T-cell (primary cell): ENCODE measurements at regions not wholly inside any gene's neighbourhood (a gene's known extent, or its start where the extent isn't known, plus 50 kb on each side); places are given as distances from the start of the nearest gene placed in this dataset.

Experiments used
- ATAC-seq, 4 experiments: fragments of 200-7000 bp in 3 of 4; fragments of 150-1000 bp in 1 of 4; cut with Tn5 transposase; replicated peaks in 1 of 4; 1 replicate in 3 of 4; 2 replicates in 1 of 4; pipeline ENCODE4 v1.10.0; 2021; ENCODE audit warnings: moderate library complexity in 3 of 4, mild to moderate bottlenecking in 2 of 4, moderate number of reproducible peaks in 1 of 4
- CTCF ChIA-PET, 2 donors: fragments of 300-600 bp; sonication (Branson Sonifier 250); formaldehyde crosslinking; loops; one replicate each; lab custom pipeline; 2022; ENCODE audit warnings: antibody characterized with exemption in 2 of 2; lab: Charles Lee
- POLR2A ChIA-PET, 2 donors: fragments of 300-600 bp; sonication (Branson Sonifier 250); formaldehyde crosslinking; loops; one replicate each; lab custom pipeline; 2022; ENCODE audit warnings: antibody characterized with exemption in 2 of 2; lab: Charles Lee
- DNase-seq, 35 experiments: peaks; one replicate each; pipeline versions ENCODE4 v3.0.0 to v3.0.0-alpha.2; 2013 to 2023
- H3K27ac ChIP-seq: one replicate; pipeline ENCODE4 v1.5.1; 2013; ENCODE audit warnings: low read length
- H3K27me3 ChIP-seq, 2 experiments: replicated peaks in 1 of 2; 1 replicate in 1 of 2; 2 replicates in 1 of 2; pipeline versions ENCODE4 v1.6.1 to v1.7.0; 2013; ENCODE audit warnings: low read length in 1 of 2, mixed read lengths in 1 of 2; ENCODE audit not compliant: control insufficient read depth in 2 of 2, insufficient read depth in 2 of 2; ENCODE audit errors: extremely low read depth in 1 of 2
- H3K36me3 ChIP-seq, 2 donors: 1 replicate in 1 of 2; 2 replicates in 1 of 2; pipeline versions ENCODE4 v1.6.1 to v1.7.0; 2013; ENCODE audit warnings: low read length in 1 of 2; ENCODE audit not compliant: control insufficient read depth in 2 of 2, insufficient read depth in 1 of 2; ENCODE audit errors: extremely low read depth in 1 of 2
- H3K4me1 ChIP-seq, 2 experiments: 1 replicate in 1 of 2; 2 replicates in 1 of 2; pipeline versions ENCODE4 v1.6.1 to v1.7.0; 2013; ENCODE audit warnings: low read length in 2 of 2, mixed read lengths in 1 of 2; ENCODE audit not compliant: insufficient read depth in 2 of 2, control insufficient read depth in 1 of 2; ENCODE audit errors: extremely low read depth in 1 of 2
- H3K4me3 ChIP-seq, 2 donors: 1 replicate in 1 of 2; 2 replicates in 1 of 2; pipeline versions ENCODE4 v1.5.1 to v1.7.0; 2013; ENCODE audit warnings: mild to moderate bottlenecking in 2 of 2, low read length in 1 of 2, moderate library complexity in 1 of 2; ENCODE audit not compliant: control insufficient read depth in 1 of 2; ENCODE audit errors: extremely low read depth in 1 of 2
- H3K9me3 ChIP-seq: 2 replicates; pipeline ENCODE4 v1.7.0; 2013
- H3K27ac Mint-ChIP-seq, 2 donors: one replicate each; pipeline ENCODE4 v1.8.0; 2020 to 2021; ENCODE audit warnings: mild to moderate bottlenecking in 2 of 2, mixed read lengths in 2 of 2
- H3K27me3 Mint-ChIP-seq, 2 donors: one replicate each; pipeline ENCODE4 v1.8.0; 2021 to 2022; ENCODE audit warnings: mixed read lengths in 2 of 2
- H3K36me3 Mint-ChIP-seq: one replicate; pipeline ENCODE4 v1.8.0; 2021; ENCODE audit warnings: mixed read lengths
- H3K4me1 Mint-ChIP-seq, 3 donors: one replicate each; pipeline ENCODE4 v1.8.0; 2020 to 2022; ENCODE audit warnings: mixed read lengths in 3 of 3, mild to moderate bottlenecking in 1 of 3
- H3K4me3 Mint-ChIP-seq, 3 donors: one replicate each; pipeline ENCODE4 v1.8.0; 2020 to 2022; ENCODE audit warnings: mild to moderate bottlenecking in 3 of 3, mixed read lengths in 3 of 3, moderate library complexity in 3 of 3
- H3K9me3 Mint-ChIP-seq, 3 donors: one replicate each; pipeline ENCODE4 v1.8.0; 2020 to 2022; ENCODE audit warnings: mixed read lengths in 3 of 3
- WGBS: methylation state at CpG from one replicate; pipeline ENCODE4 v1.1.5; 2013; ENCODE audit warnings: missing lambda C conversion rate; ENCODE audit not compliant: insufficient coverage; 5-methylcytosine and 5-hydroxymethylcytosine counted together

DNA sequence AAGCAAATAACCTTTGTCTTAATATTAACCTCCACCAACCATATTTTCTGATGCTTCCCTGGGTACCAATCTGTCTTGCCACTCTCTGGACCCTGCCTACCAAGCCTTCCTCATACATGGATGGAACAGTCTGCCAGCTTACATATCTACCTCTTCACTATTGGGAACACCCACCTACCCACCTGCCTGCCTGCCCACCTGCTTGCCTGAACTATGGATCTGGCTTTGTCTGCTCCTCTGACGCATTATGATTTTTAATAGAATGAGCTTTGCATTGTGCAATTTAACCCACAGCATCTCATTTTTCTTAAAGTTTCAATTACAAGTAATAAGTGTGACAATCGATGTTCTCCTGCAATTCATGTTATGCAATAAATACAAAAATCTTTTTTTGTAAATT, 137.9 kb upstream of the LSM8 start:
- Histone ChIP-seq H3K9me3 (no peaks in the 10 kb centered on the region), H3K4me1 (no peaks in the 10 kb centered on the region), H3K27ac (no peak overlapping the region), H3K4me3 (no peak overlapping the region), H3K27me3 (no peaks in the 10 kb centered on the region), H3K36me3 (no peaks in the 10 kb centered on the region)
- no peak for DNase-seq
- Mint-ChIP-seq H3K9me3 (no peaks in the 10 kb centered on the region), H3K36me3 (no peaks in the 10 kb centered on the region), H3K27ac (no peak overlapping the region), H3K27me3 (peaks cover 0 to 4% of the 10 kb centered on the region in 2 donors), H3K4me3 (no peak overlapping the region), H3K4me1 (no peaks in the 10 kb centered on the region)
- POLR2A ChIA-PET, result no interaction called here
- WGBS, result 100% methylated on average over 1 of the region's 2 CpGs
- no peak for ATAC-seq
- CTCF ChIA-PET, result no interaction called here

- no peak overlapping the region for H3K27ac ChIP-seq
- no CpG with 5 or more reads among the region's 2 CpGs for WGBS
- H3K4me1 ChIP-seq, result no peaks in the 10 kb centered on the region
- no peaks in the 10 kb centered on the region for H3K4me1 Mint-ChIP-seq
- ATAC-seq (no peak), DNase-seq (no peak)
- H3K9me3 Mint-ChIP-seq, result no peaks in the 10 kb centered on the region
- H3K27me3 Mint-ChIP-seq, result peaks cover 0 to 4% of the 10 kb centered on the region in 2 donors
- H3K36me3 Mint-ChIP-seq, result no peaks in the 10 kb centered on the region
- no peaks in the 10 kb centered on the region for H3K9me3 ChIP-seq
- H3K4me3 Mint-ChIP-seq, result no peak overlapping the region
- no peaks in the 10 kb centered on the region for H3K36me3 ChIP-seq
- POLR2A ChIA-PET, result no interaction called here
- H3K27ac Mint-ChIP-seq, result no peak overlapping the region
- no peak overlapping the region for H3K4me3 ChIP-seq
- CTCF ChIA-PET, result no interaction called here
- no peaks in the 10 kb centered on the region for H3K27me3 ChIP-seq
Measured at GRCh38 chr7:118046801-118047200, 137.2 kb upstream of the LSM8 start.

- ATAC-seq (no peak), DNase-seq (no peak)
- no peaks in the 10 kb centered on the region for H3K27me3 ChIP-seq
- WGBS, result 50% methylated on average over 1 of the region's 6 CpGs
- H3K4me1 Mint-ChIP-seq, result no peaks in the 10 kb centered on the region
- no peak overlapping the region for H3K4me3 Mint-ChIP-seq
- H3K36me3 Mint-ChIP-seq, result no peaks in the 10 kb centered on the region
- no peaks in the 10 kb centered on the region for H3K9me3 Mint-ChIP-seq
- ChIA-PET CTCF (no interaction called here), POLR2A (no interaction called here)
- H3K4me1 ChIP-seq, result no peaks in the 10 kb centered on the region
- H3K36me3 ChIP-seq, result no peaks in the 10 kb centered on the region
- no peak overlapping the region for H3K27ac Mint-ChIP-seq
- H3K27me3 Mint-ChIP-seq, result no peaks in the 10 kb centered on the region
- no peak overlapping the region for H3K27ac ChIP-seq
- no peaks in the 10 kb centered on the region for H3K9me3 ChIP-seq
- no peak overlapping the region for H3K4me3 ChIP-seq
Measured at GRCh38 chr7:118052336-118052735, 131.6 kb upstream of the LSM8 start.

DNA sequence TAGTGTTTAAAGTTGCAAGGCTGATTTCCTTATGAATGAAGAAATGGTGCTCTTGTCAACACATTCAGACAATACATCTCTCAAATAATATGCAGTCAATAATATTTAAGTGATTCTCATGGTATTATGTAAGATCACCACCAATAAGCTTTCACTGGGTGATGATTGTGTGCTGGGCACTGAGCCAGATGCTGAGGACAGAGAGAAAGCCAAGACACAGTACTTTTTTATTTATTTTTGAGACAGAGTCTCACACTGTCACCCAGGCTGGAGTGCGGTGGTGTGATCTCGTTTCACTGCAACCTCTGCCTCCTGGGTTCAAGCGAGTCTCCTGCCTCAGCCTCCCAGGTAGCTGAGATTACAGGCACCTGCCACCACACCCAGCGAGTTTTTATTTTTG, 130.6 kb upstream of the LSM8 start:
- no peak overlapping the region for H3K27ac ChIP-seq
- CTCF ChIA-PET, result no interaction called here

GRCh38 chr7:118054529-118054928, 129.4 kb upstream of the LSM8 start:
- Mint-ChIP-seq H3K4me1 (no peaks in the 10 kb centered on the region), H3K27ac (no peak overlapping the region), H3K36me3 (no peaks in the 10 kb centered on the region), H3K9me3 (no peaks in the 10 kb centered on the region), H3K4me3 (no peak overlapping the region), H3K27me3 (no peaks in the 10 kb centered on the region)
- no peaks in the 10 kb centered on the region for H3K9me3 ChIP-seq
- no peak for DNase-seq
- H3K4me3 ChIP-seq, result no peak overlapping the region
- H3K27ac ChIP-seq, result no peak overlapping the region
- H3K27me3 ChIP-seq, result no peaks in the 10 kb centered on the region
- no CpG with 5 or more reads among the region's 2 CpGs for WGBS
- H3K36me3 ChIP-seq, result no peaks in the 10 kb centered on the region
- H3K4me1 ChIP-seq, result no peaks in the 10 kb centered on the region
- ChIA-PET CTCF (no interaction called here), POLR2A (no interaction called here)
- ATAC-seq, result no peak

More for the DNA sequence above, 130.6 kb upstream of the LSM8 start:
- WGBS, result 100% methylated on average over 2 of the region's 4 CpGs
- Mint-ChIP-seq H3K27ac (no peak overlapping the region), H3K4me1 (no peaks in the 10 kb centered on the region), H3K9me3 (no peaks in the 10 kb centered on the region), H3K4me3 (no peak overlapping the region), H3K36me3 (no peaks in the 10 kb centered on the region), H3K27me3 (no peaks in the 10 kb centered on the region)
- ATAC-seq (no peak), DNase-seq (no peak)
- Histone ChIP-seq H3K36me3 (no peaks in the 10 kb centered on the region), H3K4me1 (no peaks in the 10 kb centered on the region), H3K9me3 (no peaks in the 10 kb centered on the region), H3K4me3 (no peak overlapping the region), H3K27me3 (no peaks in the 10 kb centered on the region)
- POLR2A ChIA-PET, result no interaction called here

DNA sequence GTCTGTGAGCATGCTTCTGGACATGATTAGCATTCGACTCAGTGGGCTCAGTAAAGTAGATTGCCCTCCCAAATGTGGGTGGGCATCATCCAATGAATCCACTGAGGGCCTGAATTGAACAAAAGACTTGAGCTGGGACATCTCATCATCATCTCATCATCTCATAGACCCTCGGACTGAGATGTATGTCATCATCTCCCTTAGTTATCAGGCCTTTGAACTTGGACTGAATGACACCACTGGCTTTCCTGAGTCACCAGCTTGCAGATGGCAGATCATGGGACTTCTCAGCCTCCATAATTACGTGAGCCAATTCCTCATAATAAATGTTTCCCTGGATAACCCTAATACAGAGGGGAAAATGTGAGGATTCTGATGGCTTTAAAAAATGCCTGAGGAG, 128.3 kb upstream of the LSM8 start:
- Histone ChIP-seq H3K9me3 (no peaks in the 10 kb centered on the region), H3K36me3 (no peaks in the 10 kb centered on the region), H3K4me3 (no peak overlapping the region), H3K27me3 (no peaks in the 10 kb centered on the region), H3K4me1 (no peaks in the 10 kb centered on the region), H3K27ac (no peak overlapping the region)
- ATAC-seq (no peak), DNase-seq (no peak)
- H3K4me1 Mint-ChIP-seq, result no peaks in the 10 kb centered on the region
- no peaks in the 10 kb centered on the region for H3K36me3 Mint-ChIP-seq
- 75% methylated on average over 2 of the region's 3 CpGs for WGBS
- H3K27ac Mint-ChIP-seq, result no peak overlapping the region
- H3K4me3 Mint-ChIP-seq, result no peak overlapping the region
- ChIA-PET POLR2A (no interaction called here), CTCF (no interaction called here)
- peaks cover 0 to 4% (median 0%) of the 10 kb centered on the region in 3 donors for H3K9me3 Mint-ChIP-seq
- peaks cover 0 to 4% of the 10 kb centered on the region in 2 donors for H3K27me3 Mint-ChIP-seq

DNA sequence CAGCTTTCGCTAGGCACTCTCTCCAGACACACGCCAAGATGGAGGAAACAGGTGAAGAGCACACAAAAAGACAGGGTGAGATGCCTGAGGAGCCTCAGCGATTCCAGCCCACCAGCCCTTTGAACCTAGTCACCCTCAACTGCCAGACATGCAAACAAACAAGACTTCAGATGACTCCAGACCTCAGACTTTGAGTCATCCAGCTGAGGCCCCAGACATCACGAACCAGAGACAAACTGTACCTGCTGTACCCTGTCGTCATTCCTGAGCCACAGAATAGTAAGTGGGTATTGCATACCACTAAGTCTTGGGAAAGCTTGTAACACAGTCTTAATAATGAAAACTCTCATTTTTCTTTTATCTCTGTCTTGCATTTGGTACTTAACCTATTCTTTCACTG, 126.6 kb upstream of the LSM8 start:
- Mint-ChIP-seq H3K27me3 (peaks cover 0 to 7% of the 10 kb centered on the region in 2 donors), H3K4me1 (no peaks in the 10 kb centered on the region), H3K9me3 (peaks cover 0 to 4% (median 0%) of the 10 kb centered on the region in 3 donors), H3K36me3 (no peaks in the 10 kb centered on the region), H3K4me3 (no peak overlapping the region), H3K27ac (no peak overlapping the region)
- ATAC-seq (no peak), DNase-seq (no peak)
- no peaks in the 10 kb centered on the region for H3K9me3 ChIP-seq
- no peak overlapping the region for H3K4me3 ChIP-seq
- CTCF ChIA-PET, result interaction anchor here in 1 of 2 donors (0.6 kb wide), 1 partner anchor 53 kb away, joined by 15 read pairs; no protein-coding TSS in a partner anchor
- H3K27me3 ChIP-seq, result no peaks in the 10 kb centered on the region
- no peak overlapping the region for H3K27ac ChIP-seq
- H3K36me3 ChIP-seq, result no peaks in the 10 kb centered on the region
- no CpG with 5 or more reads among the region's 5 CpGs for WGBS
- POLR2A ChIA-PET, result no interaction called here
- no peaks in the 10 kb centered on the region for H3K4me1 ChIP-seq
